ENCODE measurements at regions not wholly inside any gene's neighbourhood (a gene's known extent, or its start where the extent isn't known, plus 50 kb on each side); places are given as distances from the start of the nearest gene placed in this dataset.

DNA sequence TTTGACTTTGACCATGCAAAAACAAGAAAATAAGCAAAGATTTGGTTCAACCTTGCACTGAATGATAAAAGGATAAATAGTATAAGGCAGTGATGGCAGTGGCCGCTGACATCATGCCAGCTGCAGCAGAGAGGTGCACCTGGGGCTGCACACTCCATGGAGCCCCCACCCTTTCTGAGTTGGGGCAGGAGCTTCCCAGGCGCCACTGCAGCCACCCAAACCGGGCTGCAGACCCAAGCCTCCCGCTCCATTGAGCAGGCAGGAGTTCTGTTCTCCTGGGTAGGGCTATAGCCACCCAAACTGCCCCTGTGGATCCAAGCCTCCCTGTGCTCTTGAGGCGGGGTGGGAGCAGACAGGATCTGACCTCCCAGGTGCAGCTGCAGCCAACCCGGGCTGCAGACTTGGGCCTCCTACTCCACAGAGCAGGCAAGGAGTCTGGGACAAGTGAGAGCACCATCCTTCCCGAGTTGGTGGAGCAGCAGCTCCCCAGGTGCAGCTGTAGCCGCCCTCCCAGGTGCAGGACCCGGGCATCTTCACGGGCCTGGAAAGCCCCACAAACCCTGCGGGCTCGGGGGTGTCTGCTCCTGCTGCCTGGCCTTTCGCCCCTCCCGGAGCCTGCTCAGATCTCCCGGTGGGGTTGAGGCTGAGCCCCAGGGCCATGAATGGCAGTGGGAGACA is 537.9 kb downstream of the TENT5A start:
- H3K9me3 ChIP-seq (ENCODE audit: control insufficient read depth, insufficient read depth, low read length): no peaks in the 10 kb centered on the region
- no peaks in the 10 kb centered on the region for H3K4me1 ChIP-seq (ENCODE audit: control insufficient read depth, low read length)
- H4K20me1 ChIP-seq (ENCODE audit: control insufficient read depth, insufficient read depth, low read depth, low read length): no peaks in the 10 kb centered on the region
- no peaks in the 10 kb centered on the region for H3K9me2 ChIP-seq (replicated peaks; ENCODE audit: control insufficient read depth, low read length)
- no peaks in the 10 kb centered on the region for H3F3A ChIP-seq (ENCODE audit: control insufficient read depth, insufficient read depth)
- no peaks in the 10 kb centered on the region for H3K36me3 ChIP-seq (ENCODE audit: control insufficient read depth, low read length)
- H3K79me2 ChIP-seq (ENCODE audit: control insufficient read depth, low read length): no peaks in the 10 kb centered on the region
- no peak overlapping the region for H3K27ac ChIP-seq (ENCODE audit: low read depth, low read length)
- TF ChIP-seq EZH2phosphoT487 (IDR thresholded peaks at IDR 0.05; ENCODE audit: borderline replicate concordance, low read length): no peak
- TF ChIP-seq, protein P1, sequence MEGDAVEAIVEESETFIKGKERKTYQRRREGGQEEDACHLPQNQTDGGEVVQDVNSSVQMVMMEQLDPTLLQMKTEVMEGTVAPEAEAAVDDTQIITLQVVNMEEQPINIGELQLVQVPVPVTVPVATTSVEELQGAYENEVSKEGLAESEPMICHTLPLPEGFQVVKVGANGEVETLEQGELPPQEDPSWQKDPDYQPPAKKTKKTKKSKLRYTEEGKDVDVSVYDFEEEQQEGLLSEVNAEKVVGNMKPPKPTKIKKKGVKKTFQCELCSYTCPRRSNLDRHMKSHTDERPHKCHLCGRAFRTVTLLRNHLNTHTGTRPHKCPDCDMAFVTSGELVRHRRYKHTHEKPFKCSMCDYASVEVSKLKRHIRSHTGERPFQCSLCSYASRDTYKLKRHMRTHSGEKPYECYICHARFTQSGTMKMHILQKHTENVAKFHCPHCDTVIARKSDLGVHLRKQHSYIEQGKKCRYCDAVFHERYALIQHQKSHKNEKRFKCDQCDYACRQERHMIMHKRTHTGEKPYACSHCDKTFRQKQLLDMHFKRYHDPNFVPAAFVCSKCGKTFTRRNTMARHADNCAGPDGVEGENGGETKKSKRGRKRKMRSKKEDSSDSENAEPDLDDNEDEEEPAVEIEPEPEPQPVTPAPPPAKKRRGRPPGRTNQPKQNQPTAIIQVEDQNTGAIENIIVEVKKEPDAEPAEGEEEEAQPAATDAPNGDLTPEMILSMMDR (IDR thresholded peaks at IDR 0.05; ENCODE audit: low read depth, low read length, poor library complexity, severe bottlenecking): no peak
- no peak overlapping the region for H3K4me3 ChIP-seq (ENCODE audit: low read length)
- H3K4me2 ChIP-seq (ENCODE audit: low read length): no peak overlapping the region
- no peaks in the 10 kb centered on the region for H3K27me3 ChIP-seq (ENCODE audit: control insufficient read depth, low read length)

DNA sequence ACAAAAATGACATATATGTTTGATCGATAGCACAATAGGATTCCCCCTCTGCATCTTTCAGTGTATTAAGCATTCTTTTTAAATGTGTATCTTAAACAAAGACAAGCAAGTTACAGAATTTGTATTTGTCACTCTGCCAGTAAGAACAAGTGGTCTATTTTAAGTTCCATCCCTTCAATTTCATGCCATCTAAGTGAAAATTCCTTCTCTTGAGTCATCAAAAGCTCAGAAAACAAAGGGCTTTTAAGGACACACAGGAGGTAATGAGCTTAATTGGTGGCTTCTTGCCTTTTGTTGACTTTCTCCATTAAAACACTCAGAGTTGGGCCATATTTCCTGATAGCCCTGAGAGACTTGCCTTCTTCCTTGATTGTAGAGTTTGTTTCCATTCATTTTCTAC is 547.8 kb downstream of the TENT5A start:
- no peak overlapping the region for H3K27ac ChIP-seq (ENCODE audit: low read depth, low read length)
- H4K20me1 ChIP-seq (ENCODE audit: control insufficient read depth, insufficient read depth, low read depth, low read length): no peaks in the 10 kb centered on the region
- H3K9me3 ChIP-seq (ENCODE audit: control insufficient read depth, insufficient read depth, low read length): no peaks in the 10 kb centered on the region; the same call in 1 of the 2 replicates
- H3K27me3 ChIP-seq (ENCODE audit: control insufficient read depth, low read length): no peaks in the 10 kb centered on the region
- no peaks in the 10 kb centered on the region for H3F3A ChIP-seq (ENCODE audit: control insufficient read depth, insufficient read depth)
- no peak overlapping the region for H3K4me3 ChIP-seq (ENCODE audit: low read length)
- no peaks in the 10 kb centered on the region for H3K4me1 ChIP-seq (ENCODE audit: control insufficient read depth, low read length)
- TF ChIP-seq, protein P1 (IDR thresholded peaks at IDR 0.05; ENCODE audit: low read depth, low read length, poor library complexity, severe bottlenecking): no peak
- no peaks in the 10 kb centered on the region for H3K9me2 ChIP-seq (replicated peaks; ENCODE audit: control insufficient read depth, low read length)
- H3K36me3 ChIP-seq (ENCODE audit: control insufficient read depth, low read length): no peaks in the 10 kb centered on the region
- H3K79me2 ChIP-seq (ENCODE audit: control insufficient read depth, low read length): no peaks in the 10 kb centered on the region
- H3K4me2 ChIP-seq (ENCODE audit: low read length): no peak overlapping the region

DNA sequence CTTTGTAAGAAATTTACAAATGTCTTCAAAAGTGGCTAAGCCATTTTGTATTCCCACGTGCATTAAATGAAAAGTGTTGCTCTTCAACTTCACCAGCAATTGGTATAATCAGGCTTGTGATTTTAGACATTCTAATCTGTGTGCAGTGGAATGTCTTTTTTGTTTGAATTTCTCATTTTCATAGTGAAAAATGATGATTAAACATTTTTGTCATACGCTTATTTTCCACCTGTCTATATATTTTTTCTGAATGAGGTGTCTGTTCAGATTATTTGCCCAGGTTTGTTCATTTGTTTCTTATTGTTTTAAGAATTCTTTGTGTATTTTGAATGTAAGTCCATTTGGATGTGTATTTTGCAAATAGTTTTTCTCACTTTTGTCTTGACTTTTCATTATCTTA is 558.1 kb downstream of the TENT5A start:
- no peaks in the 10 kb centered on the region for H3F3A ChIP-seq (ENCODE audit: control insufficient read depth, insufficient read depth)
- TF ChIP-seq, protein P1 (IDR thresholded peaks at IDR 0.05; ENCODE audit: low read depth, low read length, poor library complexity, severe bottlenecking): no peak
- no peak for TF ChIP-seq EZH2phosphoT487 (IDR thresholded peaks at IDR 0.05; ENCODE audit: borderline replicate concordance, low read length)
- no peaks in the 10 kb centered on the region for H3K36me3 ChIP-seq (ENCODE audit: control insufficient read depth, low read length)

More for the DNA sequence above, 558.1 kb downstream of the TENT5A start:
- no peak overlapping the region for H3K4me2 ChIP-seq (ENCODE audit: low read length)
- no peak overlapping the region for H3K27ac ChIP-seq (ENCODE audit: low read depth, low read length)
- H3K9me3 ChIP-seq (ENCODE audit: control insufficient read depth, insufficient read depth, low read length): no peaks in the 10 kb centered on the region
- no peaks in the 10 kb centered on the region for H3K9me2 ChIP-seq (replicated peaks; ENCODE audit: control insufficient read depth, low read length)
- no peaks in the 10 kb centered on the region for H3K27me3 ChIP-seq (ENCODE audit: control insufficient read depth, low read length)
- no peaks in the 10 kb centered on the region for H3K4me1 ChIP-seq (ENCODE audit: control insufficient read depth, low read length)
- H4K20me1 ChIP-seq (ENCODE audit: control insufficient read depth, insufficient read depth, low read depth, low read length): no peaks in the 10 kb centered on the region
- no peaks in the 10 kb centered on the region for H3K79me2 ChIP-seq (ENCODE audit: control insufficient read depth, low read length)
- H3K4me3 ChIP-seq (ENCODE audit: low read length): no peak overlapping the region

Data from DOHH2 (cell line).